ENCODE measurements at regions not wholly inside any gene's neighbourhood (a gene's known extent, or its start where the extent isn't known, plus 50 kb on each side); places are given as distances from the start of the nearest gene placed in this dataset.

DNA sequence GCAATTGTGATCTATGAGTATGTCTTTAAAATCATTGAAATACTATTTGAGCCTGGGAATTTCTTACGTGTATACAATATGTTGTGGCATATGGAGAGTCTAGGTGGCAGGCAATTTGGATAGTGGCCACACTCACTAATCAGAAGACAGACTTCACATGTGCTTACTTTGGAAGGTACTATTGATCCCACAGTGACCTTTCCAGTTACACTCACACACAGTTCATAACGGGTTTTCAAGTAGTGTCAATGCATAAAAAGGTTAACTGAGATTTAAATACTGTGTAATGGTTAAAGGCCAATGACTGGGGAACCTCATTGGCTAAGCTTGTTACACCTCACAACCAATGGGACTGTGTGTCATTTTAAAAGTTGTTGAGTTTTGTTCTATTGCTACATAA, 783.2 kb downstream of the RPA4 start:
- no peak for DNase-seq (ENCODE audit: low spot score)
- intact Hi-C loops (cut with DNase I), result no loop called here

DNA sequence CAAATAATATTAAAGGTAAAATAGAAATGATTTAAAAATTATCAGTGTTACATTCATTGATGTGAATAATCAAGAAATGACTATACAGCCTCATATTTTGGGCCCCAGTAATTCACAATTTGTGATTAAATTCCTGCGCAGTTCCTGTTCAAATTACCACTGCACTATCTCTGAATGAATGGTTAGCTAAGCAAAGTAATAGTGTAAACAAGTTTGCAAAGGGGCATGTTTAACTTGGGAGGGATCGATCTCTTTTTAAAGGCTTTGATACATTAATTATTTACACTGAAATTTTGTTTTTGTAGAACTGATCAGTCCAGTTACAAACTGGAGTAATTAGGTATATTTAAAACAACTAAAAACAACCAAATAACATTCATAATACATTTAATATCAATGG, 784.4 kb downstream of the RPA4 start:
- no peak for DNase-seq (ENCODE audit: low spot score)
- intact Hi-C loops (cut with DNase I), result no loop called here

DNA sequence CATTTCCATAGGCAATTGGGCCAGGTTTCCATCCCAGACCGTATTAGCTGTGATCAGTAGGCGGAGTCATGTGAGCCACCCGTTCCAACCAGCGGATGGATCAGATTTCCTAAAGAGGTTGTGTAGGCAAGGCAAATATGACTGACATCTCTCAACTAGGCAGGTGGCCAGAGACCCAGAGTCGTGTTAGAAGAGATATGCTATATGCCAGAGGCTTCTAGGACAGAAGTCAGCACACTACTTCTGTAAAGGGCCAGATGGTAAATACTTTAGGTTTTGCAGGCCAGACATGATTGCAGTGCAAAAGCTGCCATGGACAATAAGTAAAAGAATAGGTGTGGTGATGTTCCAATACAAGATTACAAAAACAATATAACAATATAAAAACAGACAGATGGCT, 788.4 kb downstream of the RPA4 start:
- no peak for DNase-seq (ENCODE audit: low spot score)
- intact Hi-C loops (cut with DNase I), result no loop called here

DNA sequence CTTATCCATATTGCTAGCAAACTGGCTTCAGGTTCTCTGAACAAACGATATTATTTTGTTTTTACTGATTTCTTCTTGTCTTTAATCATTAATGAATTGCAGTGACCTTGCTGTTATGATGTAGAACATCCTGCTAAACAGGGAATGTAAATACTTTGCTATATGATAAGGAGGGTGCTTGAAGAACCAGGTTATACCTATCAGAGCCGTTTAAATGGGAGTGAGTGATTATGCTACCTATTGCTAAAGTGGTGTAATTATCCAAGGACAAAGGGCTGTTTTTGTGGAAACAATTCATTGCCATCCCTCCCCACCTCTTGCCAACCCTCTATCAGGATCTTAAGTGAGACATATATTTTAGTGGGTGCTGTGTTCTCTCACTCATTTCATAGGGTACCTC, 788.9 kb downstream of the RPA4 start:
- intact Hi-C loops (cut with DNase I), result no loop called here
- DNase-seq (ENCODE audit: low spot score), result no peak

DNA sequence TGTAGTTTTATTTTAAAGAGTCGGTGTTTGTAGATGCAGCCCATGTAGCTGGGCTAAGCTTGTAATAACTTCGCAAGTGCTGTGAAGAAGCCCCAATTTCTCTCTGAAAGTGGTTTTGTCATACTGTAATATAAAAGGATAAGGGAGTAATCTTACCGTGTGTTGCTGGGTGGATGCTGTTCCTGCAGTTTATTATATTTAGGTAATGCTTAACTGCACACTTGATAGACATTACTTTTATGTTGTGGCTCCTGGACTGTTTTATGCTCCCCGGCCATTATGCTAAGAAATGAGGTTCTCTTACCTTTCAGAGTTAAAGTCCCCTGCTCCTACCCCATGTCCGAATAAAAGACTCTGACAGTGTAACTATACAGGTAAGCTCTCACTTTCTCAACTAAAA, 789.4 kb downstream of the RPA4 start:
- intact Hi-C loops (cut with DNase I), result no loop called here

DNA sequence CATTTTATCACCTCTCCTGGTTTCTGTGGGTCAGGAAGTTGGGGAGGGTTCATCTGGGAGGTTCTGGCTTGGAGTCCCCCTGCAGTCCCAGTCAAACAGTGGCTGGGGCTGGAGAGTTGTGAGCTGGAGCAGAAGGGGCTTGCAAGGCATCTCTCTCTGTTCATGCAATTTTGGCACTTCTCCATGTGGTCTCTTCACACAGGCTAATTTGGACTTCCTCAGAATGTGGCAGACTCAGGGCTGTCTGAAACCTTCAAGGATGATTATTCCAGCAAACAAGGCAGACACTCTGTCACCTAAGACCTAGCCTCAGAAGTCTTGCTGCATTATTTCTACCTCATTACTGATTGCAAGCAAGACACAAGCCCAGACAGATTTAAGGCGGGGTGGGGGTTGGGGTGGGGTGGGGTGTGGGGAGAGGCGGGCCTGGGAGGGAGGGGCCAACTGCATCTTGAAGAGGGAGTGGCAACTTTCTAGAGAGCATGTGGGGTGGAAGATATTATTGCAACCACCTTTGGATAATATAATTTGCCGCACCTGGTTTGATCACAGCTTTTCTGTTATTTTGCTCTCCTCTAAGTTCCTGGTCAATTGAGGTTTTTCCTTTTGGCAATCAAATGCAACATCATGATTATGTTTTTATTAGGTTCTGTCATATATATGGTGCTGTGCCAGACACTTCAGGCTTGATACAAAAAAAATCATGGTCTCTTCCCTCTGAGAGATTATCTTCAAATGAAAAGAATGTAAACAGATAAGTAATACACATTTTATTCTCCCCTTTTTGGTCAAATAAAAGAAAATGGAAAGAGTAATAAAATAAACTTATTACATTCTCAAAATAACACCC, 799.5 kb downstream of the RPA4 start:
- DNase-seq (ENCODE audit: low spot score), result no peak
- intact Hi-C loops (cut with DNase I), result no loop called here

More for the DNA sequence above, 789.4 kb downstream of the RPA4 start:
- DNase-seq (ENCODE audit: low spot score), result no peak

DNA sequence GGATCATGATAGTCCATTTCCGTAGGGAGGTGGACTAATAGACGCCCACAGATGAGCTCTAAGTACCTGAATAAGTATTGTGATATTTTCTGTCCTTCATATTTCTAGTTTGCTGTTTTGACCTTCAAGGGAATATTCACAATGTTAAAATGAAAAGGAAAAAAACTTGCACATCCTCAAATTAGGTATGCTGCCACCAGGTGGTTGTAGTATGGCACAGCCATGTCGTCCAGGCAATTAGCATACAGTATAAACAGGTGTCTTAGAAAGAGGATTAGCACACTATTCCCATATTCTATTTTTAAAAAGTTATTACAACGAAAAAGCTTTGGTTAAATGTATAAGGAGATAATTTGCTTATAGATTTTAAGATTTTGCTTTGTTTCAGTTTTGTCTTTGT, 802.0 kb downstream of the RPA4 start:
- DNase-seq (ENCODE audit: low spot score), result no peak
- intact Hi-C loops (cut with DNase I), result no loop called here

DNA sequence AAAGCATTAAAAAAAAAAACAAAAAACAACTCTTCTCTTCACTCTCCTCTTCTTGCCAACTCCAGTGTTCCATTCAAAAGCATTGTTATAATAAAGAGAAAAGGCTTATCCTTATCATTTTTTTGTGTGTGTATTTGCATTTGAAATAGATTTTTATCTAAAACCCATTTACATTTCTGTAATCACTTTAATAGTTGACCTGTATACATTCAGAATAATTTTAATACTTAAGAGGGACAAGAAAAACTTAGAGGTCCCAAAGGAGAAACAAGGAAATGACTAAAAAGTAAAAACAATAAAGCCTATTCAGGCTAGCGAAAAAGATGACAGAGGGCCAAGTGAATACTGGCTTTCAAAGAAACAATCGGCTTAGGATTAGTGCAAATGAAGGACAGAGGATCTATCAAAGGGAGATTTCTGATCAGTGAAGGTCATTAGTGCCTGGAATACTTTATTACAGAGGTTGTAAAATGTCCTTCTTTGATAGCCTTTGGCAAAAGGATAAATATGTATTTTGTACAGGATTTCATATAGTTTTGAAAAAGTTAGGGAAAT, 808.3 kb downstream of the RPA4 start:
- intact Hi-C loops (cut with DNase I), result no loop called here
- no peak for DNase-seq (ENCODE audit: low spot score)

DNA sequence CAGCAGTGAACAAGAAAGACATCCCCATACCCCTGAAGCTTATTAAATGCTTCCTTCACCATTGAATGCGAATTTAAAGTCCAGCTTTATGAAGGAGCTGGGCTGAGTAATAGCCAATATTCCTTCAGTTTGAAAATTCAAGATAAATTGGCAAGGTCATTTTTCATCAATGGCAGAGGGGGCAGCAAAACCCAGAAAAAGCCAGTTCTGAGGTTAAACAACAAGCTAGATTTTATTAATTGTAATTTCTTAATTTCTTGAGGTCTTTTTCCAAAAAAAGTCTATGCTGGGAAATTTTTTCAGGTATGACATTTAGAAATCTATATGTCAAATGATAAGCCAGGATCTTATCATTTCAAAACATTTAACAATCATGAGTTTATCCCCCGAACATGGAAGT, 808.9 kb downstream of the RPA4 start:
- DNase-seq (ENCODE audit: low spot score), result no peak
- intact Hi-C loops (cut with DNase I), result no loop called here

DNA sequence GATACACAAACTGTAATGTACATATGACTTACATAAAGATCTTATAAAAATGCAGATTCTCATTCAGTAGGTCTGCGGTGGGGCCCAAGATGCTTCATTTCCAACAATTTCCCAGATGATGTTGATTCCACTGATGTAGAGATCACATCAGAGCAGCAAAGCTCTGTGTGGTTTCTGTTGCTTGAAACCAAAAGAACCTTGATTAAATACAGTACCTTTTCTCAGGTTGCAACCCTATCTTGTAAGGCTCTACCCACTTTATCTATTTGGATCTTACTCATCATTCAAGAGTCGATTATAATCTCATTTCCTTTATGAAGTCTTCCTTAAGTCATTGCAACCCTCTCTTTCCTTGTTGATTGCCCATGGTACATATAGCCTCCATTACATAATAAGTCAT, 816.8 kb downstream of the RPA4 start:
- no peak for DNase-seq (ENCODE audit: low spot score)
- intact Hi-C loops (cut with DNase I), result no loop called here

DNA sequence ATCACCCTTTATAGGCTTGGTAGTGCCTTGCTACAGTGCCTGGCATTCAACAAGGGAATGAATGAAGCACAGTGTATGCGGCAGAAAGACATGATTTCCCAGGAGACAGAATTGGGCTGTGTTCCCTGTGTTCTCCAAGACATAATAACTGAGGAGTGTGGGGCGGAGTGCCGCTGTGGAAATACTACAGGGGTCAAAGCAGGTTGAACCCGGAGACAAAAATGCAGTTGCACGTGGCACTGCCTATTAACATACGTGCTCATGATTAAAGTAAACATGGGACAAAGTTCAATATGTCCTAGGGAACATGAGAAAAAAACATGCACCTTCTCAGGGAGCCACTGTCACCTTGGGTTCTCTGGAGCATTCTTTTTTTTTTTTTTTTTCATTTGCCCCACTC, 820.8 kb downstream of the RPA4 start:
- intact Hi-C loops (cut with DNase I), result no loop called here
- no peak for DNase-seq (ENCODE audit: low spot score)

DNA sequence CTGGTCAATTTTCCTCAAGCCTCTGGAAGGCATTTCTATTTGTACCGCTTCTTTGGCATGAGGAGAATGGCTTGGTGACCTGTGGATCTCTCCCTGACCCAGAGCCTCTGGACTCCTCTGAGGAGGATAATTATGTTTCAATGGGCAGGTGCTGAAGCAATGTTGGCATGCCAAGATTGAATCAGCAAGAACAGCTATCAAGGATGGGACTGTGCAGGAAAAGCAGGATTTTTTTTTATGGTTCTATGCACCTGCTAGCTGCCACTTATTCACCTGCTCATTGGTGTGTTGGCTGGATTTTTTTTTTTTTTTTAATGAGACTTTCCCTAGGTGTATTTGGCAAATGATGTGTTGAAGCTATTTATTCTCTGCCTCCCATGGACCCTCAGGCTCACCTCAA, 821.2 kb downstream of the RPA4 start:
- intact Hi-C loops (cut with DNase I), result no loop called here
- DNase-seq (ENCODE audit: low spot score), result no peak

DNA sequence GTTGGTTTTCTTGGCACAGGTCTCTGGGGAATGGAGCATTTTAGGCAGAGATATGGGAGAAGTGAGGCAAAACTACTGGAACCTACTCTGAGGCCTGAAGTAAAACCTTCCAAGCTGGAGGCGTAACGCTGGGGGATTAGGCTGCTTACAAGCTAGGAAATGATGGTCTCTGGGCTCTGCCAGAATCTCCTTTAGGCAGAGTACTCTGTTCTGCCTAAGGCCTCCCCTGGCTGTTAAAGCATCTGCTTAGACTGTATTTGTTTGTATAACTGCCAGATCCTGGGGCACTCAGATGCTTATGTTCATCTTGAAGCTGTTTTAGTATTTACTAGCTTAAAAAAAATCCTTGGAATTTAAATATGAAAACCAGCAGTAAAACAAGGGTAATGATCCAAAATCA, 822.2 kb downstream of the RPA4 start:
- intact Hi-C loops (cut with DNase I), result no loop called here
- DNase-seq (ENCODE audit: low spot score), result no peak

DNA sequence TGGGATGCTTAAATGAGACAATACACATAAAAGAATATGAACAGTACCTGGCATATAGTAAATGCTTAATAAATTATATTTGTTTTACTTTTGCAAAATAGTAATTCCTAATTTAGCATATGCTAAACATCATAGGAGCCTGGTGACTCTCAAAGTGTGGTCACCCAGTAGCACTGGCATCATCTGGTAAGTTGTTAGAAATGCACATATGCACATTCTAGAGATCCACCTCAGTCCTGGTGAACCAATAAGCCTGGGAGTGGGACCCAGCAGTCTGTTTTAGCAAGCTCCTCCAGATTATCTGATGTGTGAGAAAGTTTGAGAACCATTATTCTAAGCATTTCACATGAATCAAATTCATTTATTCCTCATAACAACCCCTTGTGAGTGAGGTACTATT, 830.4 kb downstream of the RPA4 start:
- DNase-seq (ENCODE audit: low spot score), result no peak
- intact Hi-C loops (cut with DNase I), result no loop called here

DNA sequence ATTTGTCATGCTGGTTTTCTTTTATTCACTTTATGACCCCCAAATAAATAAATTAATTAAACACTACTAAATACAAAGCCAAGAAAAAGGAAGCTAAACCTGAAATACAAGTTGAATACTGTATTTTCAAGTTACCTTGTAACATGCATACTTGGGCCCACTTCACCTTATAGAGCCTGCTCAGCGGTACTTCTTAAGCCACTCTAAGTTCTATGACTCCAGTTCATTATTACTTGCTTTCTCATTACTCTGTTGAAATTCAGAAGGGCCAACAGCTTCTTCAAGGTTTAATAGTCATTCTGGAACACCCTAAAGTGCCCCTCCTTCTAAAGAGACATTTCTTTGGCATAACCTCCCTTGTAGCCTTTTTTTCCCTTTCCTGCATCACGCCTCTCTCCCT, 844.5 kb downstream of the RPA4 start:
- intact Hi-C loops (cut with DNase I), result no loop called here
- no peak for DNase-seq (ENCODE audit: low spot score)

DNA sequence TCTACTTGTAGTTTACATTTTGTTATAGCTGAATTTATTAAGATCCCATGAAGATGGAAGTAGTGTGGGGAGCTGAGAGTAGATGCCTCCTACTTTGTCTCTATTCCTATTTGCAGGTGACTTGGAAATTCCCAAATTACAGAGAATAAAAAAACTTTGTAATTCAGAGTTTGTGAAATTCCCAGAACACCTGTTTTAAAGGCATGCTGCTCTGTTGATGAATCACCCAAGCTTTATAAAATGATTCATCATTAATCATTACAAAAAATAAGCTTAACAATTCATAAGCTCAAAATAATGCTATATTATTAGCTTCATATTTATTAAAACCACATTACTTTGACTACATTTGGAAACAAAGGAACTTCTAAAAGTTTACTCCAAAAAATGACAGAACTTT, 856.3 kb downstream of the RPA4 start:
- no peak for DNase-seq (ENCODE audit: low spot score)
- intact Hi-C loops (cut with DNase I), result no loop called here

DNA sequence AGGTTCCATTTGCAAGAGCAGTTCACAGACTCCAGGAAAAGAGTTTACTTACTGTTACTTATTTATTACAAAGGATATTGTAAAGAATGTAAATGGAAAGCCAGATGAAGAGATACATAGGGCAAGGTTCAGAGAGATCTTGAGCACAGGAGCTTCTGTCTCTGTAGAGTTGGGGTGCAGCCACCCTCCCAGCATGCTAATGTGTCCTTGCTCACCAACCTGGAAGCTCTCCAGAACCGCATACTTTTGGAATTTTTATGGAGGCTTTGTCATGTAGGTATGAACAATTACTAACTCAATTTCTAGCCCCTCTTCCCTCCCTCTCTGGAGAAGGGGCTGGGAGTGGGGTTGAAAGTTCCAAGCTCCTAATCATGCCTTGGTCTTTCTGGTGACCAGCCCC, 857.2 kb downstream of the RPA4 start:
- intact Hi-C loops (cut with DNase I), result no loop called here
- no peak for DNase-seq (ENCODE audit: low spot score)

DNA sequence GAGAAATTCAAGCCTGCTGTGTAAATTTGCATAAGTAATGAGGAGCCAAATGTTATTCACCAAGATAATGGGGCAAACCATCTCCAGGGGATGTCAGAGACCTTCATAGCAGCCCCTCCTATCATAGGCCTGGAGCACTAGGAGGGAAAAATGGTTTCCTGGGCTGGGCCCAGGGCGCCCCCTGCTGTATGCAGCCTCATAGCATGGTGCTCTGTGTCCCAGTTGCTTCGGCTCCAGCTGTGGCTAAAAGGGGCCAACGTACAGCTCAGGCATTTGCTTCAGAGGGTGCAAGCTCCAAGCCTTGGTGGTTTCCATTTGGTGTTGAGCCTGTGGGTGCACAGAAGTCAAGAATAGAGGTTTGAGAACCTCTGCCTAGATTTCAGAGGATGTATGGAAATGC, 859.3 kb downstream of the RPA4 start:
- DNase-seq (ENCODE audit: low spot score), result no peak
- intact Hi-C loops (cut with DNase I), result no loop called here

DNA sequence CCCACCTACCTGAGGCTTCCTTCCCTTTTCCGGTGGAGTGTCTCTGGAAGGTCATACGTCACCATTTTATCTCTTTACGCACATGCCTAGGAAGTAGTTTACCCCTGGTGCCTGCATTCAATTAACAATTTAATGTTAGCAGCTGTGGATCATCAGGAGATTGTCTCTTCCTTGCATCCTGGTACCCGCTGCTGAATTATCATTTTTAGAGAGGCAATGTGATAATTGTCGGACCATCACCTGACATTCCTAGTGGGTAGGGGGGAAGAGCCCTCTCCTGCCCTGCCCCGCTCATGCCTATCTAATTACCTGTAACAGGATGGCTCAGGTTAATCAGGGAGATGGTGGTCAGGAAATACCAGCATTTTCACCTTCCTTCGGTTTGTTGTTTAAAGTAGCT, 863.6 kb downstream of the RPA4 start:
- intact Hi-C loops (cut with DNase I), result no loop called here
- DNase-seq (ENCODE audit: low spot score), result no peak

DNA sequence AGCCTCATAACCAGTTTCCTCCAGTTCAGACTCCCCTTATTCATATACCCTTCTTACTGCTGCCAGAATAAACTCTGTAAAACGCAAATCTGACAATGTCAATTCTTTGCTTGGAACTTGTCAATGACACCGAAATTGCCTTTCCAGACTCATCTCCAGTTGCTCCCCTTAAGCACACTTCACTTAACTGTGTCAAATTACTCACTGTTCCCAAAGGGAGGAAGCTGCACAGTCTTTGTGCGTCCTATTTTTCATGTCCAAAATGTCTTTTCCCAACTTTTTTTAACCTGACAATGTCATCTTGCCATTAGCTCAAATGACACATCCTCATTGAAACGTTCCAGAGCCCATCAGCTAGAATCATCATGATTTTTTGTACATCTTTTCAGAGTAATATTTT, 867.3 kb downstream of the RPA4 start:
- no peak for DNase-seq (ENCODE audit: low spot score)
- intact Hi-C loops (cut with DNase I), result no loop called here

DNA sequence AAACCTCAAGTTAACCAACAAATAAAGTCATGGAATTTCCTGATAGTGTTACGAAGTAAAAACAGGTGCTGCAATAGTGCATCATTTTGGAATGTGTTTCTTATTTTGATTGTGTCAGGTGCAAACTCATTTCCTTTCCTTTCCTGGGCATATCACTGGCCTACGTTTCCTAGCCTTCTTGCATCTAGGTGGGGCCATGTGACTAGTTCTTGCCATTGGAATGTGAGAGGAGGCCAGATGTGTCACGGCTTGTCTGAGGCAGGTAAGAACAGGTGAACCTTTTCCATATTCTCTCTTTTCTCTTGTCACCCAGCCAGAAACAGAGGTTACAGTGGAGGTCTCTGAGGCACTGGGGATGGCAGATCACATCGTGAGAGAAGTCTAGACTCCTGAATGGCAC, 868.0 kb downstream of the RPA4 start:
- no peak for DNase-seq (ENCODE audit: low spot score)
- intact Hi-C loops (cut with DNase I), result no loop called here

DNA sequence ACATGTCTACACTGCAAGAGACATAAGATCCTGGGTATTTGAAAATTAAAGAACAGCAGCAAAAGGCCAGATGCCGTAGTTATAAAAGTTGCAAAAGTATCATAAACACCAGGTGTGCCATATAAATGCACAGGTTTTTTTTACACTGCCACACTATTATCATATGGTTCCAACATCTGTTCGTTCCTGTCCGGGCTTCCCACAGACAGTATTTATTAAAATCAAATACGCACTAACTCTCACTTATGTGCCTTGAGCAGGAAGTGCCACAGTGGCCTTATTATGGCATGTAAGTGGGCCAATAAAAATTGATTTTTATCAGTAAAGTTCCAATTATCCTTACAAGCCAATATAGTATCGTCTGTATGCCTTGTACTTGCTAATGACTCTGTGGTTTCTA, 873.2 kb downstream of the RPA4 start:
- intact Hi-C loops (cut with DNase I), result no loop called here
- no peak for DNase-seq (ENCODE audit: low spot score)

All from posterior vena cava (tissue), 2 donors.